Lower leg skin (tissue), 4 donors: ENCODE measurements at regions not wholly inside any gene's neighbourhood (a gene's known extent, or its start where the extent isn't known, plus 50 kb on each side); places are given as distances from the start of the nearest gene placed in this dataset.

Experiments
- DNase-seq, 2 donors: peaks; one replicate each; pipeline ENCODE4 v3.0.0-alpha.2; 2019; ENCODE audit warnings: low spot score in 2 of 2
- H3K4me3 ChIP-seq: fragments of 200-600 bp; sonication (generic); 2 replicates; pipeline ENCODE4 v1.5.1; 2017; ENCODE audit warnings: mild to moderate bottlenecking, low read depth; ENCODE audit not compliant: poor library complexity, severe bottlenecking
- CTCF ChIP-seq, 3 donors: fragments of 450-650 bp; IDR thresholded peaks; one replicate each; pipeline ENCODE4 v1.5.1; 2016; ENCODE audit warnings: antibody characterized with exemption in 3 of 3, mild to moderate bottlenecking in 3 of 3, moderate library complexity in 2 of 3
- POLR2A ChIP-seq, 2 donors: fragments of 450-650 bp; IDR thresholded peaks; one replicate each; pipeline ENCODE4 v1.6.1; 2016 to 2017; ENCODE audit warnings: antibody characterized with exemption in 2 of 2, mild to moderate bottlenecking in 1 of 2, moderate library complexity in 1 of 2
- WGBS, 2 donors: methylation state at CpG; one replicate each; pipeline ENCODE4 v1.1.5; 2018; 5-methylcytosine and 5-hydroxymethylcytosine counted together
- intact Hi-C: fragments of 100-400 bp; cut with DNase I; formaldehyde crosslinking; loops from one replicate; pipeline ENCODE4 v1.15.0; 2023; ENCODE audit warnings: low total_unique reads

DNA sequence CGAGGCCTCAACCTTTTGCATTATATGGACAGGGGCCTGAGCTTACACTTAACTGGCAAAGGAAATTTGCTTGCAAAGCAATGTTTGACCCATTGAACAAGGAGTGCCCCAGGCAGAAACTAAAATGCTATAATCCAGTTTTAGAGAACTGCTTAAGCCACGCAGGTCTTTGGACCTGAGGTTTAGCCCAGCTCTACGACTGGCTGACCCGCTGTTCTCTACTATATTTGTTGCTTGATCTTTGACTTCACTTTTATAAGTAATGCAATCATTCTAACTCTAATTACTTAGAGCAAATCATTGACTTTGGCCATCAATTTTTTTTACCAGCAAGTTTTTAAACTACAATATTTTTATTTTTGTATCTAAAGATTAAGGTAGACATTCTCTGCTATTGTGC lies 268.8 kb downstream of the MREG start:
- TF ChIP-seq CTCF (IDR thresholded peaks at IDR 0.05) (no peak), POLR2A (IDR thresholded peaks at IDR 0.05) (no peak)
- DNase-seq: no peak
- 94 to 96% methylated on average over 4 of the region's 4 CpGs for WGBS, 2 donors
- H3K4me3 ChIP-seq: no peak overlapping the region
- intact Hi-C loops: no loop called here

DNA sequence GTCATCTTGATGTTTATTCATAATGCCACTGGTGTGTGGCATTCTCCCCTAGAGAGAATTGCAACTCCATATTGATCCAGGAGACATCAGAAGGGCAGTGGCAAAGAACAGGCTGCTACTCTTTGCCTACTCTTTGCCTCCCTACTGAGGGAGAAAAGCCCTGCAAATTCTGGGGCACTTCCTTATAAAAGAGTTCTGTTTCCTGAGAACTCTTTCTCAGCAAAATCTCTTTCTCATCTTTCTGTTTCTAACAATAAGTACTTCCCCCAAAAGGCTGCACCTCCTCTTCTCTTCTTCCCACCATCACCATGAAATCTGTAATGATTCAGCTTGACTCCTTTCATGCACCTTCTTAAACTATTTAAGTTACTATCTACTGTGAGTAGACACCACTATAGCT lies 270.3 kb downstream of the MREG start:
- intact Hi-C loops: no loop called here
- no peak for DNase-seq
- no peak overlapping the region for H3K4me3 ChIP-seq
- TF ChIP-seq POLR2A (IDR thresholded peaks at IDR 0.05) (no peak), CTCF (IDR thresholded peaks at IDR 0.05) (no peak)

DNA sequence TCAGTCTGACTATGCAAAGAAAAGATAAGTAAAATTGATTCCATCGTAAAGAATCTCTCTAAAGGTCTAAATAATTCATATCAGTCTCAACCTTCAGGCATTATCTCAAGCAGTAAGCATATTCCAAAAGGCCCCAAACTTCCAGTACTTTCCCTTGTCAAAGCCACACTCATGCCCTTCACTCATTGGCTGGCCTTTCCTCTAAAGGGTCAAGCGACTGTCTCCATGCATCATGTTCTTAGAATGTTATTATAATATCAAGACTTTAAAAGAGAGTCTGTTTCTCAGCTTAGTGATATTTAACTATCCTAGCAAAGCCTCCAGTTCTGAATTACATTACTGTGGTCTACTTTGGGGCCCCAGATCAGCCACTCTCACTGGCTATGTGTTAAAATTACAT lies 271.3 kb downstream of the MREG start:
- 89 to 93% methylated on average over 2 of the region's 2 CpGs for WGBS, 2 donors

GRCh38 chr2:215740071-215740470 lies 273.3 kb downstream of the MREG start:
- intact Hi-C loops: no loop called here
- 82 to 87% methylated on average over 6 of the region's 6 CpGs for WGBS, 2 donors
- TF ChIP-seq POLR2A (IDR thresholded peaks at IDR 0.05) (no peak), CTCF (IDR thresholded peaks at IDR 0.05) (no peak)
- DNase-seq: no peak
- no peak overlapping the region for H3K4me3 ChIP-seq

More for the DNA sequence above, 271.3 kb downstream of the MREG start:
- no peak overlapping the region for H3K4me3 ChIP-seq
- intact Hi-C loops: no loop called here
- DNase-seq: no peak
- TF ChIP-seq POLR2A (IDR thresholded peaks at IDR 0.05): no peak
- no peak for TF ChIP-seq CTCF (IDR thresholded peaks at IDR 0.05)

- H3K4me3 ChIP-seq: no peak overlapping the region
- WGBS, 2 donors: 88 to 91% methylated on average over 2 of the region's 2 CpGs
- TF ChIP-seq CTCF (IDR thresholded peaks at IDR 0.05) (no peak), POLR2A (IDR thresholded peaks at IDR 0.05) (no peak)
- DNase-seq: no peak
- intact Hi-C loops: no loop called here
These were observed 275.0 kb downstream of the MREG start for GRCh38 chr2:215738351-215738750.

GRCh38 chr2:215737477-215737876 lies 275.9 kb downstream of the MREG start:
- intact Hi-C loops: no loop called here
- 38 to 48% methylated on average over 3 of the region's 3 CpGs for WGBS, 2 donors
- DNase-seq: no peak
- TF ChIP-seq CTCF (IDR thresholded peaks at IDR 0.05) (no peak), POLR2A (IDR thresholded peaks at IDR 0.05) (no peak)
- H3K4me3 ChIP-seq: no peak overlapping the region
